ENCODE measurements at regions not wholly inside any gene's neighbourhood (a gene's known extent, or its start where the extent isn't known, plus 50 kb on each side); places are given as distances from the start of the nearest gene placed in this dataset.
"Not testable (repeated sequence)": the region's sequence is repeated elsewhere in the genome, so short reads cannot be mapped to it uniquely, and the experiment has no call there.

DNA sequence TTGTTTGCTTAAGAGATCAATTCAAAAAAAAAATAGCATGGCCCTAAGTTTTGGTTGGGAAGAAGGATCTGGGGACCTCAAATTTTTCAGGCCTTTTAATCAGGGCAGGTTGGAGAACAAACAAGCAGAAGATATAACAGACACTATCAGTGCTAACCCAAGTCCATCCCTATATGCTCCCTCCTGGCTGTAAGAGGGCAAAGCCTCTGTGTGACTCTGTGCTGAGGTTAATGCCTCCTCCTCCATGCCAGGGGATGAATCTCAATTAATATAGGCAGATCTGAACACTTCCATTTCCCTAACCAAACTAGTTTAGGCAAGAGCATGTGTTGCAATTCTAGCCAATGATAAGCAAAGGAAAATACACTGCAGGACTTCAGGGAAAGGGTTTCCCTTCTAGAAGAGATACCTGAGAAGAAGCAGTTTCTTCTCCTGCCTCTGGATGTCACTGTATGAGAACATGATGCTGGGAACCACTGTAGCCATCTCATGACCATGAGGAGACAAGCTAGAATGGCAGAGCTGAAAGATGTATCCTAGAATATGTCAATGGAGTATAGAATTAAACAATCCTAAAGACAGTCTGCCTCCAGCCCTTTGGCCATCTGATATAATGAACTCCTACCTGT lies 76.0 kb downstream of the CHD9NB start:
- no peak for FAIRE-seq

DNA sequence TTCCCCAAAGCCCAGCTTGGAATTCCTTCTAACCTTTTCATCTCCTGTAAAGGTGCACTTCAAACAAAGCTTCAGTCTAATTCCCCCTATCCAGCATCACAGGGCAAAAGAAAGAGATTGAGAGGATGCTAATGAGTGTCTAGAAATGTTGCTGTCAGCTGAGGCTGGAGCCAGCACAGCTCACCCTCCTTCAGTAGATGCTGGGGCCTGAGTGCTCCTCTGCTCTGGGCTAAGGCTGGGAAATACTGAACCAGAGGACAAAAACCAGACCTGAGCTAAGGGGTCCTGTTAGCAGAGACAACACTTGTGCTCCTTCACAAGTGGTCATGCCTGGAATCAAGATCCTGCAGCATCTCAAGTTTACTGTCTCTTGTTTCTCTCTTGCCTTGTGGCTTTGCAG lies 85.0 kb downstream of the CHD9NB start:
- FAIRE-seq: no peak

- FAIRE-seq: no peak
Observed at GRCh38 chr16:52964290-52964689, 88.4 kb downstream of the CHD9NB start.

DNA sequence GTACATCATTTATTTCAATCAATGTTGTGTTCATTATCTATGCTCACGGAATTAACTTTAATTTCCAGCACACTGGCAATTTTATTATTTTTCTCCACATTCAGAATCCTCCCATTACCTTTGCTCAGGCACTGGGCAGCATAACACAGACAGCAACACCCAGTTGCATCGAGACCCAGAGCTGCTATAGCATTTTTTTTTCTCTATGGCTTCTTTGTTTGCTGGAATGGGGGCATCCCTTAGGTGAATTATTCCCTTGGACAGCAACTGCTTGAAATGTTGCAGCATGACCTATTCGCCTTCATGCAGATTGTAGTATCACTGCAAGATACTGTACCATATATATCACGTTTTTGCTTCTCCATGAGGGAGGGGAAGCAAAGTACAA lies 88.8 kb downstream of the CHD9NB start:
- FAIRE-seq: no peak

GRCh38 chr16:52963212-52963854 lies 89.4 kb downstream of the CHD9NB start:
- FAIRE-seq: no peak

DNA sequence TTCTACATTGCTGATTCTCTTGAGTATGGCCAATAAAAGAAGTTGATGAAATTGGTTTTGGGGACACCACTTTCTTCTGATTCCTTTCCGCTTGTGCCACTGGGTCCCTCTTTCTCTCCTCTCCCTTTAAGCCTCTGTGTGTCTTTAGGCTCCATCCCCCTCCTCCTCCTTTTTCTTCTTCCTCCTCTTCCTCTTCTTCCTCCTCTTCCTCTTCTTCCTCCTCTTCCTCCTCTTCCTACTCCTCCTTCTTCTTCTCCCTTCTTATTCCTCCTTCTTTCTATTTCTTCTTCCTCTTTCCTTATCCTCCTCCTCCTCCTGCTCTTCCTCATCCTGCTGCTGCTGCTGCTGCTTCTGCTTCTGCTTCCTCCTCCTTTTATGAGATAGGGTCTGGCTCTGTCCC lies 93.7 kb downstream of the CHD9NB start:
- FAIRE-seq: no peak

DNA sequence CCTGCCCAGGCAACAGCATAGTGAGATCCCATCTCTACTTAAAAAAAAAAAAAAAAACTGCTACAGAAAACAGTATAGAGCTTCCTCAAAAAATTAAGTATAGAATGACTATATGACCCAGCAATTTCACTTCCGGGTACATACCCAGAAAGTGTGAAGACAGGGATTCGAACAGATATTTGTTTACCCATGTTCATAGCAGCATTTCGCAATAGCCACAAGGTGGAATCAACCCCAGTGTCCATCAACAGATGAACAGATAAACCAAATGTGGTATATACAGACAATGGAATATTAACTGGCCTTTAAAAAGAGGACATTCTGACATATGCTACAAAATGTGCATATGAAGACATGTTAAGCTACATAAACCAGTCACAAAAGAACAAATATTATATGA lies 95.5 kb downstream of the CHD9NB start:
- no peak for FAIRE-seq

DNA sequence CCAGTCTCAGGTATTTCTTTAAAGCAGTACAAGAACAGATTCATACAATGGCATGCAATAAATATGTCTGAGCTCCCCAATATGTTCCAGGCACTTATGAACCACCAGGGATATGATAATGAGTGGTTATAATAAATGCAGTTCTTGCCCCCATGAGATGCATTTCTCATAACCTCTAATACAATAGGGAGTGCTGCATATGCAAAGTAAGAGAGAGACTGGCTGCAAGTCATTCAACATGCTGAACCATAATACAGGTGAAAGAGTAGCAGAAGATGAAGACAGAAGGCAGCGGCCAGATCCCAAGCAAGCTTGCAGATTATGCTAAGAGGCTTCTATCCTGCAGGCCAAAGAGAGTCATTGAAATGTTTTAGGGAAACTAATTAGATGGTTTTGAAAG lies 96.7 kb downstream of the CHD9NB start:
- FAIRE-seq: no peak

GRCh38 chr16:52953215-52953614 lies 99.5 kb downstream of the CHD9NB start:
- FAIRE-seq: no peak

DNA sequence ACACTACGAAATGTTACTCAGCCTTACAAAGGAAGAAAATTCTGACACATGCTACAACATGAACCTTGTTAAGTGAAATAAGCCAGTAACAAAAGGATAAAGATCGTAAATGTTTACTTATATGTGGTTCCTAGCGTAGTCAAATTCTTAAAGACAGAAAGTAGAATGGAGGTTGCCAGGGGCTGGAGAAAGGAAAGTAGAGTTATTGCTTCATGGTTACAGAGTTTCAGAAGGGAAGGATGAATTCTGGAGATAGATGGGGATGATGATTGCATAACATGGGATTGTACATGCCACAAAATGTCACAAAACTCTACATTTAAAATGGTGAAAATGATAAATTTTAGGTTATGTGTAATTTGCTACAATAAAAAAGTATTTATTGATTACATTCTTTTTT lies 103.8 kb downstream of the CHD9NB start:
- no peak for FAIRE-seq

DNA sequence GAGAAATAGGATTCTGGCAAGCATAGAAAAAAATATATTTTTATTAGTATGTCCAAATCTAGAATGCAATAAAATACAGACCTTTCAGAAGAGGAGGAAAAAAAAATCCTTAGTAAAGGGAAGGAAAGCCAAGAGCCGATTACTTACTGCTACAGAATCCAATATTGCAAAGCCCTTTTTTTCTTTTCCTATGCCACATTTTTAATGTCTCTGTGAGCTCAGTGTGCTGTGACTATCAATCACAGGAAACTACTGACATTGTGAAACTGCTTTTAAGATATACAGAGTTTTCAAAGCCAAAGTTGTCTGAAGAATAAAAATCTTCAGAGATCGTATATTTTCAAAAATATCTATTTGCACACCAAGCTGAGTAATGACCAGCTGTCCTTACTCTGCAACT lies 120.4 kb downstream of the CHD9NB start:
- no peak for FAIRE-seq

DNA sequence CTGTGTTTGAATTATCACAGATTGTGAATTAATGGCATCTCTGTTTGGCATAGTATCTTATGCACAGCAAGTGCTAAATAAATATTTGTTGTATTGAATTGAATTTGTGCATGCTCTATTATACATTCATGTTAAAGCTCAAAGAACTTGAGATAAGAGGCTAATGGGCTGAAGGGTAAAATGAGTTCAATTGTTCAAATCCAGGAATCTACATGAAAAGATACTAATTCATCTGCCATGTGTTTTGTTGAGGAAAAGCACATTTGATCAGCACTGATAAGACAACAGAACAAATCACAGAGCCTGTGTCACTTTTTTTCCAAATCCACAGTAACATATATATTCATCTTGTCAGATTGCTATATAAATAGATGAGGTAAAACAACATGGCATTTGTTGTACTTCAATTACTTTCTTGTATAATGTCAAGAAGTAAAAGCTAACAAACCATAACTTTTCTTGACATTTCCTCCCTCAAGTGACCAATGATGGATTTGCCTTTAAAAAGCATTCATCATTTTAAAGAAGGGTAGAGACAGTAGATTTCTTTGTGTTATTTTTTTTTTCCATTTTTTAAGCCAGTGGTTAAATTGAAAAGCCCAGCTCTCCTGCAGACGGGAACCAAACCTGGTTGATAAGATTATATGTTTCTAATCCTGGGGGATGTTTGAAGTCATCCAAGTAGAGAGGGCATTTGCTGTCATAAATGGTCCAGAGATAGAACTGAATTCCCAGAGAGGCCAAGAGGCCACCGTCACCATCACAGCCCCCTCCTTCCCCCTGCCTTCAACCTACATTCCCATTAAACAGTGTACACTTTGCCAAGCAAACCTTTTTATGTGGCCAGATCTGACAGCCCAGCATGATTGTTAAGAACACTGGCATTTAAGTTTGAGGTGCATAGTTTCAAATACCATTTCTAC lies 123.0 kb downstream of the CHD9NB start:
- FAIRE-seq: no peak

GRCh38 chr16:52928955-52929354 lies 123.7 kb downstream of the CHD9NB start:
- FAIRE-seq: no peak

- FAIRE-seq: no peak
Observed at GRCh38 chr16:52925143-52925542, 127.6 kb downstream of the CHD9NB start.

GRCh38 chr16:52924162-52924561 lies 128.5 kb downstream of the CHD9NB start:
- FAIRE-seq: no peak

GRCh38 chr16:52921104-52921503 lies 131.6 kb downstream of the CHD9NB start:
- no peak for FAIRE-seq

GRCh38 chr16:52920331-52920730 lies 132.4 kb downstream of the CHD9NB start:
- no peak for FAIRE-seq

- no peak for FAIRE-seq
Observed at GRCh38 chr16:52914428-52914827, 138.3 kb downstream of the CHD9NB start.

DNA sequence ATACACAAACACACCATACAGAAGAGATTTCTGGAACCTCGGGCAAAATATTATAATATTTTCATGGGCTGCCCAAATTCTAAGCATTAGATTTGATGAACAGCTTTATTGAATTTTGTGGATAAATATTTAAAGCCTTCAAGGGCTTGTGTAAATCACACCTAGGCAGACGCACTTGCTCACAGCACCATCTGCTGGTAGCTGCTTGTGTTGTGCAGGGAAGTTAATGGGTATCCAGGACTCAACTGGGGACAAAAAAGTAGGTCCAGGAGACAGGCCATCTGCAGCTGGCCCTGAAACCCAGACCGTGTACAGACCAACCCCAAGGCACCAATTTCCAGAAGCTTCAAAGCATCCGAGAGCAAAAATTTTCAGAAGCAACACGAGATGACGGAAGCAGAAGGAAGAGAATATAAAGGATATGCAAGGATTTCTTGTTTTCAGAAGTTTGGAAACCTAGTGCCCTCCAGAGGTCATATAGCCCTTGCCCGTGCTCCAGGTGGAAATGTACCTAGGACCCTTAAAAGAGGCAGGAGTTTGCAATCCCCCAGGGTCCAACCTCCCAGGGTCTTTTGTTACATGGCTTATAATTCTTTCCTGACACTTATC lies 140.0 kb downstream of the CHD9NB start:
- no peak for FAIRE-seq

DNA sequence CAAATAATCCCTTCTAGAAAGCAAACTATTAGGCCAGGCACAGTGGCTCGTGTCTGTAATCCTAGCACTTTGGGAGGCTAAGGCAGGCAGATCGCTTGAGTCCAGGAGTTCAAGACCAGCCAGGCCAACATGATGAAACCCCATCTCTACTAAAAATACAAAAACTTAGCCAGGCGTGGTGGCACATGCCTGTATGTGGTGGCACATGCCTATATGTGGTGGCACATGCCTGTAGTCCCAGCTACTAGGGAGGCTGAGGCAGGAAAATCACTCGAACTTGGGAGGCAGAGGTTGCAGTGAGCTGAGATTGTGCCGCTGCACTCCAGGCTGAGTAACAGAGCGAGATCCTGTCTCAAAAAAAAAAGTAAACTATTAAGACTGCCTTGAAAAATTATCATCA lies 144.6 kb downstream of the CHD9NB start:
- FAIRE-seq: not testable (repeated sequence)

DNA sequence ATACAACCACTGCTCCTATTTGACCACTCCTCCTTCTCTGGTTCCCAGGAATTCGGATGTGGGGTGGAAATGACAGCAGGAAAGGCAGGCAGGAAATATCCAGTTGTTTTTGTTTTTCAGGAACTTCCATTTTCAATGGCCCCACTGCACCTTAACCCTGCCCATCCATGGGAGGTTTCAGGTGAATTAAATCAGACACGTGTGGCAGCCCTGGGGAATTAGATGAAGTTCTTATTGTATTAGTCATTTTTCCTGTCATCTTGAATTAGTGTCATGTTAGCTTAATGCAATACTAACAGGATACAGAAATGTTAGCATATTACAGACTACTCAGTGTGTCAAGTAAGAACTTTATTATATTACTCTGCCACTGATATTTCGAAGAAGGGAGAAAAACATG lies 146.4 kb downstream of the CHD9NB start:
- FAIRE-seq: no peak

DNA sequence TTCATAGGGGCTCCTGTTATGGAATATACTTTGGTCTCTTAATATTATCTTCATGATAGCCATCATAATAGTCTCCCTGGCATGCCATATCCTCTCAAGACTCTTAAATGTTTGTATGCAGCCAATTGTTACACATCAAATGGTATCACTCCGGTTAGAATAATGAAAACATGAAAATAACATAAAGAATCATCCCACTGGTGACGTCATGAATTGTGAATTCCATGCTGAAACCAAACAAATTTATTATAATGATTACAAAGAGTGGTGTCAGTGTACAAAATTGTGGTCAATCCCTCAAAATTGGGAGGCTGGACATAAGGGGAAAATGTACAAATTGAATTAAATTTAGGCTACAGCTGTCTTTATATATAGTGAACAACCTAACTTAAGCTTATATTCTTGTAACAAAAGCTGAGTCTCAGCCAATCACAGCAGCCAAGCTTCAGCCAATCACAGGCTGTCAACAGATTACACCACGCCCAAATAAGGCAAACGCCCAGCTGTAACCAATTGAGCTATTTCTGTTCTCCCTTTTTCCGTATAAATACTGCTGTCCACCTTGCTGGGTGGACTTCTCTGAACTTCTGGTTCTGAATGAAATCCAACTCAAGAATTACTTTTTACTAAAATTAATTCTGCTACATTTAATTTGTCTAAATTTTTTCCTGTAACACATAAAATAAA lies 156.1 kb downstream of the CHD9NB start:
- FAIRE-seq: no peak

DNA sequence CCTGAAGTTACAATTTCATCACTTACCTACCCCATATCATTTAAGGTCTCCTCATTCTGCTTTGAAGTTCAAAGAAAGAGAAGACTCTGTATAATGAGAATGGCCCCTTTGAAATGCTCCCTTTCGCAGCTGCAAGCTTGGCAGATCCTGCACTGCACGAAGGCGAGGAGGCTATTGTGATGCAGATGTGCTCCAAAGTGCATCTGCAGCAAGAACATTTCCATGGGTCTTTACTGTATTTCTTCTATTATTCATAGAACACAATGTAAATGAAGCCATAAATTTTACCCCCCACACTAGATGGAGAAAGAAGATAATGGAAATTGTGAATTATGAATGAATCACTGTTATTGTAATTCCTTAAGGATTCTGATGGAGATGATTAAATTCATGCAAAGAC lies 178.7 kb downstream of the CHD9NB start:
- no peak for FAIRE-seq
